ENCODE measurements at regions not wholly inside any gene's neighbourhood (a gene's known extent, or its start where the extent isn't known, plus 50 kb on each side); places are given as distances from the start of the nearest gene placed in this dataset.

GRCh38 chr12:87836190-87836589 is 193.0 kb downstream of the C12orf50 start:
- DNase-seq (ENCODE audit: low read depth) = no peak

- DNase-seq (ENCODE audit: low read depth) = no peak
These were observed 200.7 kb downstream of the C12orf50 start for GRCh38 chr12:87828382-87828973.

DNA sequence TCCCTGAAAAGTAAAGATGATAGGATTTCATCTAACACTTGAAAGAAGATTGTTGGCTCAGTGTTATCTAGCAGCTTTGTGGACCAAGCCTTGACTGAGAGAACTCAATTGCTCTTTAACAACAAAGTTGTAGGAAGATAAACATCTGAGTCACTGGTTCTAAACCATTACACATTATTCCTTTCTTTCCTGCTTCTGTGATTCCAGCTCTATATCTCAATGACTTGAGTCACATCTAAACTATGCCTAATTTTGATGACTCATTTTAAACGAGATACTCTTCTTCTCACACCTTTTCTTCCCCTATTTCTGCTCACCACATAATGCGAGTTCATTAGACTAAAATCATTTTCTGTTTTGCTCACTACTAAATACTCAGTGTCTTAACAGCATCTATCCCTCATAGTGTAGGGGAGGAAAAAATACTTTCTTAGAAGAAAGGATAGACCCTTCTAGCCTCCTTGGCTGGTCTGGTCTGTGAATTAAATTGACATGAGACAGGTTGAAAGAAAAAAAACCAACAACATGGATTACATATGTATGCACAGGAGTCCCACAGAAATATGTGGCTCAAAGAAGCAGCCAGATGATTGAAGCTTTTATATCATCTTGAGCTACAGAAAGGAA is 201.4 kb downstream of the C12orf50 start:
- no peak for DNase-seq (ENCODE audit: low read depth)

GRCh38 chr12:87822923-87823322 is 206.3 kb downstream of the C12orf50 start:
- no peak for DNase-seq (ENCODE audit: low read depth)

- no peak for DNase-seq (ENCODE audit: low read depth)
These were observed 208.5 kb downstream of the C12orf50 start for GRCh38 chr12:87820524-87821202.

- no peak for DNase-seq (ENCODE audit: low read depth)
These were observed 210.8 kb downstream of the C12orf50 start for GRCh38 chr12:87818441-87818840.

DNA sequence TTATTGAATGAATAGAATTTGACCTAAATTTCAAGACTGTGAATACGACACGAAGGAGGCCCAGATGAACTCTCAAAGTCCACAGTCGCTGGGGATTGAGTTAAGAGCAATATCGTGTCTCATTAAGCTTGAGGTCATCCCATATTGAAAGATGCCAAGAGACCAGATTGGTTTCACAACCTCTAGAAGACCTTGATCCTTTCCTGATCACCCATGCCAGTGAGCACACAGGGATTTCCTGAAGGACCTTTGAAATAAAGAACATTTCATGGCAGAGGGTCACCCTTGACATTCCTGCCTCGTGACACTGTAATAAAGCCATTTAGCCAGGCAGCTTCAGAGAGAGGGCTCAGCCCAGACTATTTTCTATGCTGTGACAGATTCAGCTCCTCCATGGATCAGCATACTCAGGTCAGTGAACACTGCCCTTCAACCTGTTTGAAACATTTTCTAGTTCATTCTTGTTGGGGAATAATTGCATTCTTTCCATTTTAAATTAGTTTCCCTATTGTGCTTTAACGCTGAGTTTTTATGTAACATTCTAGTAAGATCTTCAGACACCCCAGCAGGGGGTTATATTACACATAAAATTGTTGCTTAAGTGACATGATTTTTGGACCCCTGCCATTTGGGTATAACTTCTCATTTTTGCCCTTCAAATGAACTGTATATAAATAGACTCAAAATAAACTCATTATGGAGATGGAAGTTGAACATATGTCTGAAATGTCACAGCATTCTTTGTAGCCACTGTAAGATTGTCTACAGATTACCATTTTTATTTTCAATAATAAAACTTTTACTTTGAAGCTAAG is 213.2 kb downstream of the C12orf50 start:
- no peak for DNase-seq (ENCODE audit: low read depth)

DNA sequence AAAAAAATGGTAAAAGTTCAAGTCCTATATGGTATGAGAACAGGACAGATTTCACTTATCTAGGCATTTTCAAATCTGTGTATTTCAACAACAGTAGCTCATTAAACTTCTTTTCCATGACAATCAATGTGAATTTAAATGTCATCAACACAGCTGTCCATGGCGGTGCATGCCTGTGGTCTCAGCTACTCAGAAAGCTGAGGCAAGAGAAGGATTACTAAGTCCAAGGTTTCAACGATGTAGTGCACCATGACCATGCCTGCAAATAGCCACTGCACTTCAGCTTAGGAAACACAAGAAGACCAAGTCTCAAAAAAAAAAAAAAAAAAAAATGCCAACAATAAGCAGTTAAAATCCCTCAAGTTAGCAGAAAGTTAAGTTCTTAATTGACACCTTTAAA is 214.6 kb downstream of the C12orf50 start:
- no peak for DNase-seq (ENCODE audit: low read depth)

GRCh38 chr12:87813476-87814234 is 215.5 kb downstream of the C12orf50 start:
- DNase-seq (ENCODE audit: low read depth) = no peak

DNA sequence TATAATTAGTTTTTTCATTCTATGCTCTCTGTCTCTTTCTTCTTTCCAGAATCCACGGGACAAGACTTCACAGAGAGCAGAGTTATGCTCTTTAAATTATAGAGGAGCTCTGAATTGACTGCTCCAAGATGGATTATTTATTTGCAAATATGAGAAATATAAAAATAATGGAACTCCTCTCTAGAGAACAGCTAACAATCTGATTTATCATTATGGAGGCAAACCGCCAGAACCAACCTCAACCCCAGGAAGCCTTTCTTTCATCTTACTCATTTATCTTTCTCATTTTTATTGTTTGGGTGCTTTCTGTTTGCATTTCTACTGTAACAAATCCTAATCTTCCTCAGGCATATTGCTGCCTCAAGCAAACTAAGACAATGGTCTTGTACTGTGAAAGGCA is 216.5 kb downstream of the C12orf50 start:
- DNase-seq (ENCODE audit: low read depth) = no peak

- DNase-seq (ENCODE audit: low read depth) = no peak
These were observed 217.2 kb downstream of the C12orf50 start for GRCh38 chr12:87812030-87812429.

GRCh38 chr12:87809916-87810315 is 219.3 kb downstream of the C12orf50 start:
- no peak for DNase-seq (ENCODE audit: low read depth)

- DNase-seq (ENCODE audit: low read depth) = no peak
These were observed 222.1 kb downstream of the C12orf50 start for GRCh38 chr12:87807086-87807485.

- no peak for DNase-seq (ENCODE audit: low read depth)
These were observed 222.9 kb downstream of the C12orf50 start for GRCh38 chr12:87806310-87806709.

DNA sequence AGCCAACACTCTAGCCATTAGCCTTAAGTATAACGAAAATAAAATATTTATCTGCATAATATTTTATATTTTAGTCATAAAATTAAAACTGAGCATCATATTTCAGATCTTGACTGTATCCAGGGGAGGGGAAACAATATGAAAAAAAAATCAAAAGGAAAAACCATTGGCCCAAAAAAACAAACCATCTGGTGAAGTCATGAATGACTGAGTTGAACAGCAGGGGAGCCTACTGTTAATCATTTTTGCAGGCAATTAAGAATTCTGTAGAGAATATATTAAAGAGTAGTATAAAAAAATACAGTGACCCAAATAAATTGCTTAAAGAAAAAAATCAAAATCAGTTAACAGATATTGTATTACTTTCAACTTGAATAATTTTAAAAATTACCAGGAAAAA is 224.8 kb downstream of the C12orf50 start:
- no peak for DNase-seq (ENCODE audit: low read depth)

DNA sequence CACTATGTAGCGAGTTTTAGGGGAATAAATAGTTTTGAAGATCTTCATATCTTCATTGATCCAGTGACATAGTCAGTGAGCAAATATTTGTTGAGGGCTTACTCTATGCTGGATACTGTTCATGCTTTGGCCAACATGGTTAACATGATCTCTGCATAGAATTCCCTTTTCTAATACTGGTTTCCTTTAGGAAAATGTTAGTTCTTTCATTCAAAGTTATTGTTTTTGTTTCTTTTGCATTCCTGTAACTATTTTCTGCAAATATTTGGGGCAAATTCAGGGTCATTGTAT is 226.5 kb downstream of the C12orf50 start:
- DNase-seq (ENCODE audit: low read depth) = no peak

DNA sequence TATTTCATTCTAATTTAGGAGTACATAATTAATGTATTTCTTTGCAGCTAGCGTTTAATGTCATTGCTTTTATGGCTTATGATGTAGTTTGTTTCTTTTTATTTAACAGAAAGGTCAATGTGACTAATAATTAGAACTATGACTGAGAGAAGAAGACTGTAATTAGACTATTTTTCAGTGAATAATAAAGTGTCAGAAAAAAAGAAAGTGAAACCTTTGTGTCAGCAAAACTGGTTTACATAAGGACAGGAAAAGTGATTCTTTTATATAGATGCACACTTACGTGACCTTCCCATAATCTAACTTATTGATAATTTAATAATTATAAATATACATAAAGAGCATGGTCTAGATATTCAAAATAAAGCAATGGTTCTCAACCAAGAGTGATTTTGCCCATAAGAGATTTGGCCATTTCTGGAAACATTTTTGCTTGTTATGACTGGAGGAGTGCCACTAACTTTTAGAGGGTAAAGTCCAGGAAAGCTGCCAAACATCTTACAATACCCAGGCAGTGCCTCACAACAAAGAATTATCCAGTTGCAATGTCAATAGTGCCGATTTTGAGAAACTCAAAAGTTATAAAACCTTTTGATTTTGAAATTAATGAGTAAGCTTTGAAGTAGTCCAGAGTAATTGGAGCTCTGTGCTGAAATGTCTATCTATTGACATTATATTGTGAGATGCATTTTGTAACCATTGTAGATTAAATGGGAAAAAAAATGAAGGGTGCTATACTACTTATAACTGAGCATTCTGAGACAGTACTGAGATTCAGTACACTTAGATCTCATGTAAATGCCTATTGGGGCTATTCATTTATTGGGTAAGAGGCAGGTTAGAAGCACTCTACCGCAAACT is 227.1 kb downstream of the C12orf50 start:
- DNase-seq (ENCODE audit: low read depth) = no peak

- no peak for DNase-seq (ENCODE audit: low read depth)
These were observed 232.2 kb downstream of the C12orf50 start for GRCh38 chr12:87796961-87797516.

- DNase-seq (ENCODE audit: low read depth) = no peak
These were observed 233.6 kb downstream of the C12orf50 start for GRCh38 chr12:87795555-87795954.

DNA sequence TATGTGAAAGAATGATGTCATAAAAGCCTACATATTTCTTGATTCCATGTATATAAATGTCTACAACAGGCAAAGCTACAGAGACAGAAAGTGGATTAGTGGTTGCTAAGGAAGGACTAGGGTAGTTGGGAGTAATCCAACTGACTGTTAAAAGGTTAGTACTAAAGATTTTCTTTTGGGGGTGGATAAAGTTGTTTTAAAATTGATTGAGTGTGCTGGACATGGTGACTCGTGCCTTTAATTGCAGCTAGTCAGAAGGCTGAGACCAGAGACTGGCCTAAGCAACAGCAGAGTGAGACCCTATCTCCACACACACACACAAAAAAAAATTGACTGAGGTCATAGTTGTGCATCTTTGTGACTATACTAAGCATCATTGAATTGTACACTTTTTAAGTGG is 234.3 kb downstream of the C12orf50 start:
- no peak for DNase-seq (ENCODE audit: low read depth)

DNA sequence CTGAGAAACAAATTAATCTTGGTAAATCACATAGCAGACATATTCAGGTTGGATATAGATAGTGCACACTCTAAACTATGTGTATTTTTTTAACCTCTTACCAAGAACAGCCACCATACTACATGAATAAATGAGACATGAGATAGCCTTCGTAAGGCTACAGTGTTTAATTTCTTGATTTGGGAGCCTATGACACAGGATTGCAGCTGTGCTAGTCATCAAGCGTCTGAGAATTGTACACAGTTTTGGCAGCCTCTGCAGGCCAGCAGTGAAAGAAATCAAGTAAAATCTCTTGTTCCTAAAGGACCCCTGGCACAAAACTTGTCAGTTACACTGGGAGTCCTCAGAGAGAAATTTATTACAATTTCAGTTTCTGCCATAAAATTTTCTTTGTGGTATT is 236.1 kb downstream of the C12orf50 start:
- DNase-seq (ENCODE audit: low read depth) = no peak

Measured in CMK (cell line).